GM12873 (cell line): ENCODE measurements at regions not wholly inside any gene's neighbourhood (a gene's known extent, or its start where the extent isn't known, plus 50 kb on each side); places are given as distances from the start of the nearest gene placed in this dataset.

ENCODE experiments used
- TF ChIP-seq, protein P1 (sequence below): IDR thresholded peaks from 2 replicates; pipeline ENCODE4 v1.5.1; 2012; ENCODE audit warnings: low read depth, mild to moderate bottlenecking, moderate library complexity, low read length, control low read depth; ENCODE audit not compliant: insufficient read depth; ENCODE audit errors: missing control alignments

DNA sequence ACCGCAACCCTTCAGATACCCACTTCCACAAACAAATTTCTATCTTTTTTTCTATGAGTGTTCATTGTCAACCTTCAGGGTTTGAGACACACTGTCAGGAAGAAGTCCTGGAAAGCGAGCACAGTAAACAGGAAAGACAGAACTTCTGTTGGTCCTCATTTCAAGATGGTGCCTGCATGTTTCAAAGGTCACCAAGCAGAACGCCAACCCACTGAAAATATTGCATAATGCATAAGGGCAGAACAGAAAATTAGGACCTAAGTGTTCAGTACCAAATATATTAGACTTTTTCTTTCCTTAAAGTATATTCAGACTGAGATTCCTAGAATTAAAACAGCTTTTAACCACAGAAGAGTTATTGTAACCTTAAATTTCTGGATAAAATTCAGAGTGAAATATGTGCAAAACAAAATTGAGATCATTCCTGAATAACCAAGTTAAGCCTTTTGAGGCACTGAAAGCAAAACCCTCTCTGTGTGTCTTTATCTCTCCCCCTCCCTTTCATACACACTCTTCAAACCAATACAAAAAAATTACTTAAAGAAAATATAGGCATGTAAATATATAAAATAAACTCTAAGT is 387.8 kb upstream of the THBS1 start:
- TF ChIP-seq, protein P1, sequence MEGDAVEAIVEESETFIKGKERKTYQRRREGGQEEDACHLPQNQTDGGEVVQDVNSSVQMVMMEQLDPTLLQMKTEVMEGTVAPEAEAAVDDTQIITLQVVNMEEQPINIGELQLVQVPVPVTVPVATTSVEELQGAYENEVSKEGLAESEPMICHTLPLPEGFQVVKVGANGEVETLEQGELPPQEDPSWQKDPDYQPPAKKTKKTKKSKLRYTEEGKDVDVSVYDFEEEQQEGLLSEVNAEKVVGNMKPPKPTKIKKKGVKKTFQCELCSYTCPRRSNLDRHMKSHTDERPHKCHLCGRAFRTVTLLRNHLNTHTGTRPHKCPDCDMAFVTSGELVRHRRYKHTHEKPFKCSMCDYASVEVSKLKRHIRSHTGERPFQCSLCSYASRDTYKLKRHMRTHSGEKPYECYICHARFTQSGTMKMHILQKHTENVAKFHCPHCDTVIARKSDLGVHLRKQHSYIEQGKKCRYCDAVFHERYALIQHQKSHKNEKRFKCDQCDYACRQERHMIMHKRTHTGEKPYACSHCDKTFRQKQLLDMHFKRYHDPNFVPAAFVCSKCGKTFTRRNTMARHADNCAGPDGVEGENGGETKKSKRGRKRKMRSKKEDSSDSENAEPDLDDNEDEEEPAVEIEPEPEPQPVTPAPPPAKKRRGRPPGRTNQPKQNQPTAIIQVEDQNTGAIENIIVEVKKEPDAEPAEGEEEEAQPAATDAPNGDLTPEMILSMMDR: no peak

GRCh38 chr15:39193611-39194010 is 387.3 kb upstream of the THBS1 start:
- TF ChIP-seq, protein P1: no peak

- TF ChIP-seq, protein P1: no peak
Measured at GRCh38 chr15:39194106-39194830, 386.6 kb upstream of the THBS1 start.

DNA sequence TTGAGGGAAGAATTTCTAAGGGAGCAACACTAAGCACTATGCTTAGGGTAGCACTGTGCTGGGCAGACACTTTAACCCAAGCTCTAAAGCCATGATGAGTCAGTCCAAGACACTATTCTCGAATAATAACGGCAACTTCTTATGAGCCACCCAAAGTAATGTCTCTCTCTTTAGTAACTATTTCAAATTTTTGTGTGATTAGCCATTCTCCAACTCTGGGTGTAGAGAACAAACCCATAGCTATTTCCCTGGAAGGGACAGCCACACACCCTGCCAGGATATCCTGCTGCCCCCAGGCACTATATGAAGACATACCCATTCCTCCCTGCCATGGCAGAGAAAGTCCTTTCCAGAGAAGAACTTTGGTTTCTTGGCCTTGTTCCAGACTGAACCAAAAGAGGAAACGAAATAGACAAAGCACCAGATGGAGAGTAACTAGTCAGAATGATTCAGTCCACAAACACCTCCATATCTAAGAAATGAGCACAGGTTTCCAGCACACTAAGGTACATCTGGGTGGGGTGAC is 384.9 kb upstream of the THBS1 start:
- TF ChIP-seq, protein P1: no peak

GRCh38 chr15:39198044-39199000 is 382.6 kb upstream of the THBS1 start:
- TF ChIP-seq, protein P1: no peak

DNA sequence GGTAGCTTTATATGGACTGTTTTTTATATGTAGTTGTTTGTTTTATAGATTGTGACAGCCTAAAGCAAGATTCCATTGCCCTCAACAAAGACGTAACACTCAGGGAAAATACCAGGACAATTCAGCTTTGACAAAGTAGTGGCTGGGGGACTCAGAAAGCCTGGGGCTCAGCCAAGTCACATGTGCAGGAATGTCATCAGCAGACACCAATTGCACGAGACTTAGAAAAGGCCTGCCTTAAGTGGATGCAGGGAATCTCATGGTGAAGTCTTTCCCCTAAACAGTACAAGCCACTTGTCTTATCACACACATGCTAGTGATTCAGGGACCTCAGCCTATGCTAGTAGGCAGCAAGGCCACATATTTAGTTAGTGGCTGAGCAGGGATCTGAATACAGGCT is 381.8 kb upstream of the THBS1 start:
- TF ChIP-seq, protein P1: no peak

DNA sequence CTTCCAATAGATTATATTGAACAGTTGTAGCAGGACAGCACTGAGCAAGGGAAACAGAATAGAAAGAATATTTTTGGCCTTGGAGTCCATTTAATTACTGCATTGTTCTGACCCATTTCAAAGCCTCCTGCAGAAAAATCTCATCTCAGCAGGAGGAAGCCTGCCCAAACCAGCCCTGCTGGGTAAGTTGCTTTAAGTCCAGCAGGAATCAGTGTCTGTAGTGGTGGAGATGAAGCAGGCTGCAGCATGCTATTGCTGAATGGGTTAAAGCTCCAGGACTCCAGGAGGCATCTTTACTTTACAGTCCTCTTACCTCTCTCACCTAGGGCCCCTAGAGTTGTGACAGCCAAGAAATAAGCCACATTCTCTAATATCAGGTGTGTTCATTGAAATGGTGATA is 380.3 kb upstream of the THBS1 start:
- TF ChIP-seq, protein P1: no peak
